ENCODE measurements at regions not wholly inside any gene's neighbourhood (a gene's known extent, or its start where the extent isn't known, plus 50 kb on each side); places are given as distances from the start of the nearest gene placed in this dataset.

GRCh38 chr1:208557046-208557722, 313.0 kb upstream of the PLXNA2 start:
- WGBS, 2 donors, result 61 to 63% methylated on average over 2 of the region's 2 CpGs
- H3K4me3 ChIP-seq (ENCODE audit: low read depth in 1 of 2, low read length in 2 of 2), result no peak overlapping the region
- H3K27ac ChIP-seq (ENCODE audit: low read depth in 2 of 2, low read length in 1 of 2), result no peak overlapping the region

GRCh38 chr1:208557723-208558094, 313.5 kb upstream of the PLXNA2 start:
- no peaks in the 10 kb centered on the region for H3K36me3 ChIP-seq (ENCODE audit: control insufficient read depth in 2 of 2, insufficient read depth in 2 of 2, low read length in 1 of 2)
- no peak overlapping the region for H3K27ac ChIP-seq (ENCODE audit: low read depth in 2 of 2, low read length in 1 of 2)
- H3K4me3 ChIP-seq (ENCODE audit: low read depth in 1 of 2, low read length in 2 of 2), result no peak overlapping the region
- no peaks in the 10 kb centered on the region for H3K4me1 ChIP-seq (ENCODE audit: control insufficient read depth in 2 of 2, insufficient read depth in 2 of 2, low read length in 1 of 2)
- no peaks in the 10 kb centered on the region for H3K27me3 ChIP-seq (ENCODE audit: control insufficient read depth in 1 of 2, insufficient read depth in 2 of 2, low read length in 2 of 2)
- WGBS, 2 donors, result 71 to 73% methylated on average over 3 of the region's 3 CpGs
- H3K9me3 ChIP-seq (ENCODE audit: control insufficient read depth in 2 of 2, insufficient read depth in 1 of 2, low read depth in 1 of 2, low read length in 1 of 2), result no peaks in the 10 kb centered on the region

More at GRCh38 chr1:208557046-208557722, 313.0 kb upstream of the PLXNA2 start:
- H3K36me3 ChIP-seq (ENCODE audit: control insufficient read depth in 2 of 2, insufficient read depth in 2 of 2, low read length in 1 of 2), result no peaks in the 10 kb centered on the region
- no peaks in the 10 kb centered on the region for H3K9me3 ChIP-seq (ENCODE audit: control insufficient read depth in 2 of 2, insufficient read depth in 1 of 2, low read depth in 1 of 2, low read length in 1 of 2)
- no peaks in the 10 kb centered on the region for H3K4me1 ChIP-seq (ENCODE audit: control insufficient read depth in 2 of 2, insufficient read depth in 2 of 2, low read length in 1 of 2)
- H3K27me3 ChIP-seq (ENCODE audit: control insufficient read depth in 1 of 2, insufficient read depth in 2 of 2, low read length in 2 of 2), result no peaks in the 10 kb centered on the region

DNA sequence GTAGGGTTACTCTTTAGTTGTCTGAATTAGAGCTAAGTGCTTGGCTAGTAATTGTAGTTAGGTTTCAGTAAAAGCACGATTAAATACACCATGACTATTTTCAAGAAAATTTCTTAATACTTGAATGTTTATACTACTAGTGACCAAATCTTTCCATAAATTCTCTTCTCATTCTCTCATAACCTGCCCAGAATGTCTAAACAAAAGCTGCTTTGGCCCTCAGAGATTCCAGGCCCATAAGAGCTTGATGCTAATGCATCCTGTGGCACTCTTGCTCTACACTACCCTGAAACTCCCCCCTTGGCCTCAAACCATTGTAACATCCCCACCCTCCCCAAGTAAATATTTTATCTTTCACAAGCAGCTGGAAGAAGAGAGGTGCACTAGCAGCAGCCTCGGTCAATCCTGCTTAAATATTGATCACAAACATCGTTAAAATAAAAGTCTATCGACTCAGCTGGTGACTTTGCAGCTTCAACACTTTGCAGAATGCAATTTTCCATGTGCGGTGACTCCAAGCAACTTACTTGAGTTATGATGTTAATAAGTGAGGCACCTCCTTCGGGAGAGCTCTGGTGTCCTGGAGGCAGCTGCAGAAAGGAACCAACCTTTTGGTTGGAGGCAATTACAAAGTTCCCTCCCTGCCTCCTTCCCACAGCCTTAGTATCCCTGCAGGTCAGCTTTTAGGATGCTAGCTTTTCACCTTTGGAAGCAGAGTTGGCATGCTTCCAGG, 315.6 kb upstream of the PLXNA2 start:
- Histone ChIP-seq H3K9me3 (ENCODE audit: control insufficient read depth in 2 of 2, insufficient read depth in 1 of 2, low read depth in 1 of 2, low read length in 1 of 2) (no peaks in the 10 kb centered on the region), H3K4me3 (ENCODE audit: low read depth in 1 of 2, low read length in 2 of 2) (no peak overlapping the region), H3K27ac (ENCODE audit: low read depth in 2 of 2, low read length in 1 of 2) (no peak overlapping the region), H3K36me3 (ENCODE audit: control insufficient read depth in 2 of 2, insufficient read depth in 2 of 2, low read length in 1 of 2) (no peaks in the 10 kb centered on the region), H3K4me1 (ENCODE audit: control insufficient read depth in 2 of 2, insufficient read depth in 2 of 2, low read length in 1 of 2) (no peaks in the 10 kb centered on the region), H3K27me3 (ENCODE audit: control insufficient read depth in 1 of 2, insufficient read depth in 2 of 2, low read length in 2 of 2) (no peaks in the 10 kb centered on the region)
- WGBS, 2 donors, result 70 to 76% methylated on average over 6 of the region's 6 CpGs

DNA sequence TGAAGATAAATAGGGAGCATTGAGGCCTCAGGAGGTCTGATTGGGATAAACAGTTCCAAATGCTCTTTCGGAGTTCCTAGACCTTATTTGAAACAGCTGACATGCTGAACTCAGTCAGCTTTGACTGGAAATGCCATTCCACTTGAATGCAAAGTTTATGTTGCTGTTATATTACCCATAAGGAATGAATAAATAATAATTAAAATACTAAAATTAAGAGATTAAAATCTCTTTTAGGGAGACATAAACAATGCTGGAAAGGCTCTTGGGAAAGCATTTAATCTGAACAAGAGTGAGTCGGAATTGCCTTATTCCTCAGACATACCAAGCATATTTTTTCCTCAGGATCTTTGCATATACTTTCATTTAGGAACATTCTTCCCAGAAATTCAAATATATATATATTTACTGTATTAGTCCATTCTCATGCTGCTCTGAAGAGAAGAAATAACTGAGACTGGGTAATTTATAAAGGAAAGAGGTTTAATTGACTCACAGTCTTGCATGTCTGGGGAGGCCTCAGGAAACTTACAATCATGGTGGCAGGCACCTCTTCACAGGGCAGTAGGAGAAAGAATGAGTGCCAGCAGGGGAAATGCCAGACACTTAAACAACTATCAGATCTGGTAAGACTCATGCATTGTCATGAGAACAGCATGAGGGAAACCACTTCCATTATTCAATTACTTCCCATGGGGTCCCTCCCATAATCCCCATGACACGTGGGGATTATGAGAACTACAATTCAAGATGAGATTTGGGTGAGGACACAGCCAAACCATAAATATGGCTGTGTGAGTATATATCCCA, 318.2 kb upstream of the PLXNA2 start:
- no peaks in the 10 kb centered on the region for H3K27me3 ChIP-seq (ENCODE audit: control insufficient read depth in 1 of 2, insufficient read depth in 2 of 2, low read length in 2 of 2)
- WGBS, 2 donors, result 68 to 75% methylated on average over 3 of the region's 3 CpGs
- H3K4me1 ChIP-seq (ENCODE audit: control insufficient read depth in 2 of 2, insufficient read depth in 2 of 2, low read length in 1 of 2), result no peaks in the 10 kb centered on the region
- H3K9me3 ChIP-seq (ENCODE audit: control insufficient read depth in 2 of 2, insufficient read depth in 1 of 2, low read depth in 1 of 2, low read length in 1 of 2), result no peaks in the 10 kb centered on the region
- H3K27ac ChIP-seq (ENCODE audit: low read depth in 2 of 2, low read length in 1 of 2), result no peak overlapping the region
- H3K4me3 ChIP-seq (ENCODE audit: low read depth in 1 of 2, low read length in 2 of 2), result no peak overlapping the region
- H3K36me3 ChIP-seq (ENCODE audit: control insufficient read depth in 2 of 2, insufficient read depth in 2 of 2, low read length in 1 of 2), result no peaks in the 10 kb centered on the region

- Histone ChIP-seq H3K4me1 (ENCODE audit: control insufficient read depth in 2 of 2, insufficient read depth in 2 of 2, low read length in 1 of 2) (no peaks in the 10 kb centered on the region), H3K27ac (ENCODE audit: low read depth in 2 of 2, low read length in 1 of 2) (no peak overlapping the region), H3K36me3 (ENCODE audit: control insufficient read depth in 2 of 2, insufficient read depth in 2 of 2, low read length in 1 of 2) (no peaks in the 10 kb centered on the region), H3K27me3 (ENCODE audit: control insufficient read depth in 1 of 2, insufficient read depth in 2 of 2, low read length in 2 of 2) (no peaks in the 10 kb centered on the region), H3K9me3 (ENCODE audit: control insufficient read depth in 2 of 2, insufficient read depth in 1 of 2, low read depth in 1 of 2, low read length in 1 of 2) (no peaks in the 10 kb centered on the region), H3K4me3 (ENCODE audit: low read depth in 1 of 2, low read length in 2 of 2) (no peak overlapping the region)
- WGBS, 2 donors, result 74 to 75% methylated on average over 3 of the region's 3 CpGs
Measured at GRCh38 chr1:208564466-208564865, 320.3 kb upstream of the PLXNA2 start.

- no peaks in the 10 kb centered on the region for H3K36me3 ChIP-seq (ENCODE audit: control insufficient read depth in 2 of 2, insufficient read depth in 2 of 2, low read length in 1 of 2)
- no peaks in the 10 kb centered on the region for H3K9me3 ChIP-seq (ENCODE audit: control insufficient read depth in 2 of 2, insufficient read depth in 1 of 2, low read depth in 1 of 2, low read length in 1 of 2)
- WGBS, 2 donors, result 85 to 91% methylated on average over 6 of the region's 6 CpGs
- H3K4me1 ChIP-seq (ENCODE audit: control insufficient read depth in 2 of 2, insufficient read depth in 2 of 2, low read length in 1 of 2), result no peaks in the 10 kb centered on the region
- H3K4me3 ChIP-seq (ENCODE audit: low read depth in 1 of 2, low read length in 2 of 2), result no peak overlapping the region
- H3K27ac ChIP-seq (ENCODE audit: low read depth in 2 of 2, low read length in 1 of 2), result no peak overlapping the region
- no peaks in the 10 kb centered on the region for H3K27me3 ChIP-seq (ENCODE audit: control insufficient read depth in 1 of 2, insufficient read depth in 2 of 2, low read length in 2 of 2)
Measured at GRCh38 chr1:208565756-208566440, 321.7 kb upstream of the PLXNA2 start.

GRCh38 chr1:208569181-208569580, 325.0 kb upstream of the PLXNA2 start:
- no peaks in the 10 kb centered on the region for H3K27me3 ChIP-seq (ENCODE audit: control insufficient read depth in 1 of 2, insufficient read depth in 2 of 2, low read length in 2 of 2)
- no peaks in the 10 kb centered on the region for H3K9me3 ChIP-seq (ENCODE audit: control insufficient read depth in 2 of 2, insufficient read depth in 1 of 2, low read depth in 1 of 2, low read length in 1 of 2)
- H3K4me3 ChIP-seq (ENCODE audit: low read depth in 1 of 2, low read length in 2 of 2), result no peak overlapping the region
- H3K27ac ChIP-seq (ENCODE audit: low read depth in 2 of 2, low read length in 1 of 2), result no peak overlapping the region
- no peaks in the 10 kb centered on the region for H3K36me3 ChIP-seq (ENCODE audit: control insufficient read depth in 2 of 2, insufficient read depth in 2 of 2, low read length in 1 of 2)
- WGBS, 2 donors, result 79 to 82% methylated on average over 1 of the region's 1 CpG
- H3K4me1 ChIP-seq (ENCODE audit: control insufficient read depth in 2 of 2, insufficient read depth in 2 of 2, low read length in 1 of 2), result no peaks in the 10 kb centered on the region

GRCh38 chr1:208570362-208570761, 326.2 kb upstream of the PLXNA2 start:
- no peaks in the 10 kb centered on the region for H3K4me1 ChIP-seq (ENCODE audit: control insufficient read depth in 2 of 2, insufficient read depth in 2 of 2, low read length in 1 of 2)
- no peak overlapping the region for H3K27ac ChIP-seq (ENCODE audit: low read depth in 2 of 2, low read length in 1 of 2)
- 93 to 95% methylated on average over 5 of the region's 5 CpGs for WGBS, 2 donors
- no peaks in the 10 kb centered on the region for H3K27me3 ChIP-seq (ENCODE audit: control insufficient read depth in 1 of 2, insufficient read depth in 2 of 2, low read length in 2 of 2)
- no peak overlapping the region for H3K4me3 ChIP-seq (ENCODE audit: low read depth in 1 of 2, low read length in 2 of 2)
- H3K9me3 ChIP-seq (ENCODE audit: control insufficient read depth in 2 of 2, insufficient read depth in 1 of 2, low read depth in 1 of 2, low read length in 1 of 2), result no peaks in the 10 kb centered on the region
- H3K36me3 ChIP-seq (ENCODE audit: control insufficient read depth in 2 of 2, insufficient read depth in 2 of 2, low read length in 1 of 2), result no peaks in the 10 kb centered on the region

- Histone ChIP-seq H3K4me3 (ENCODE audit: low read depth in 1 of 2, low read length in 2 of 2) (no peak overlapping the region), H3K36me3 (ENCODE audit: control insufficient read depth in 2 of 2, insufficient read depth in 2 of 2, low read length in 1 of 2) (no peaks in the 10 kb centered on the region), H3K27me3 (ENCODE audit: control insufficient read depth in 1 of 2, insufficient read depth in 2 of 2, low read length in 2 of 2) (no peaks in the 10 kb centered on the region), H3K27ac (ENCODE audit: low read depth in 2 of 2, low read length in 1 of 2) (no peak overlapping the region), H3K4me1 (ENCODE audit: control insufficient read depth in 2 of 2, insufficient read depth in 2 of 2, low read length in 1 of 2) (no peaks in the 10 kb centered on the region), H3K9me3 (ENCODE audit: control insufficient read depth in 2 of 2, insufficient read depth in 1 of 2, low read depth in 1 of 2, low read length in 1 of 2) (no peaks in the 10 kb centered on the region)
- 69 to 78% methylated on average over 4 of the region's 4 CpGs for WGBS, 2 donors
Measured at GRCh38 chr1:208576425-208576824, 332.2 kb upstream of the PLXNA2 start.

All from esophagus (tissue), 2 donors.